ENCODE measurements at regions not wholly inside any gene's neighbourhood (a gene's known extent, or its start where the extent isn't known, plus 50 kb on each side); places are given as distances from the start of the nearest gene placed in this dataset.

- H3K27me3 ChIP-seq (replicated peaks; ENCODE audit: insufficient read depth), result no peaks in the 10 kb centered on the region
- ATAC-seq (ENCODE audit: insufficient number of reproducible peaks, low FRiP score, low read depth) (no peak), DNase-seq (ENCODE audit: low spot score) (no peak)
- no peaks in the 10 kb centered on the region for H3K4me1 ChIP-seq (ENCODE audit: control insufficient read depth in 1 of 2, low read depth in 2 of 2)
- no peak overlapping the region for H3K27ac ChIP-seq
- no peaks in the 10 kb centered on the region for H3K36me3 ChIP-seq
- no peak overlapping the region for H3K4me3 ChIP-seq
- no peaks in the 10 kb centered on the region for H3K9me3 ChIP-seq
- TF ChIP-seq CTCF (IDR thresholded peaks at IDR 0.05), result no peak
These were observed 88.6 kb upstream of the PCSK2 start for GRCh38 chr20:17138237-17138636.

- Histone ChIP-seq H3K9me3 (no peaks in the 10 kb centered on the region), H3K27me3 (replicated peaks; ENCODE audit: insufficient read depth) (no peaks in the 10 kb centered on the region), H3K4me3 (no peak overlapping the region), H3K4me1 (ENCODE audit: control insufficient read depth in 1 of 2, low read depth in 2 of 2) (no peaks in the 10 kb centered on the region), H3K27ac (no peak overlapping the region), H3K36me3 (no peaks in the 10 kb centered on the region)
- no peak for TF ChIP-seq CTCF (IDR thresholded peaks at IDR 0.05)
- DNase-seq (ENCODE audit: low spot score) (no peak), ATAC-seq (ENCODE audit: insufficient number of reproducible peaks, low FRiP score, low read depth) (no peak)
These were observed 85.9 kb upstream of the PCSK2 start for GRCh38 chr20:17140894-17141293.

- H3K27ac ChIP-seq, result no peak overlapping the region
- no peaks in the 10 kb centered on the region for H3K4me1 ChIP-seq (ENCODE audit: control insufficient read depth in 1 of 2, low read depth in 2 of 2)
- no peaks in the 10 kb centered on the region for H3K36me3 ChIP-seq
- DNase-seq (ENCODE audit: low spot score) (no peak), ATAC-seq (ENCODE audit: insufficient number of reproducible peaks, low FRiP score, low read depth) (no peak)
- TF ChIP-seq CTCF (IDR thresholded peaks at IDR 0.05), result no peak
- no peak overlapping the region for H3K4me3 ChIP-seq
- H3K27me3 ChIP-seq (replicated peaks; ENCODE audit: insufficient read depth), result no peaks in the 10 kb centered on the region
- H3K9me3 ChIP-seq, result no peaks in the 10 kb centered on the region
These were observed 85.3 kb upstream of the PCSK2 start for GRCh38 chr20:17141568-17141967.

GRCh38 chr20:17142666-17143065 is 84.2 kb upstream of the PCSK2 start:
- DNase-seq (ENCODE audit: low spot score) (no peak), ATAC-seq (ENCODE audit: insufficient number of reproducible peaks, low FRiP score, low read depth) (no peak)
- H3K36me3 ChIP-seq, result no peaks in the 10 kb centered on the region
- no peak overlapping the region for H3K4me3 ChIP-seq
- no peaks in the 10 kb centered on the region for H3K4me1 ChIP-seq (ENCODE audit: control insufficient read depth in 1 of 2, low read depth in 2 of 2)
- TF ChIP-seq CTCF (IDR thresholded peaks at IDR 0.05), result no peak
- no peak overlapping the region for H3K27ac ChIP-seq
- H3K9me3 ChIP-seq, result no peaks in the 10 kb centered on the region
- H3K27me3 ChIP-seq (replicated peaks; ENCODE audit: insufficient read depth), result no peaks in the 10 kb centered on the region

- Histone ChIP-seq H3K9me3 (no peaks in the 10 kb centered on the region), H3K27ac (no peak overlapping the region), H3K4me1 (ENCODE audit: control insufficient read depth in 1 of 2, low read depth in 2 of 2) (no peaks in the 10 kb centered on the region)
These were observed 76.0 kb upstream of the PCSK2 start for GRCh38 chr20:17150858-17151257.

More at GRCh38 chr20:17150858-17151257, 76.0 kb upstream of the PCSK2 start:
- no peaks in the 10 kb centered on the region for H3K36me3 ChIP-seq
- no peak overlapping the region for H3K4me3 ChIP-seq
- no peak for TF ChIP-seq CTCF (IDR thresholded peaks at IDR 0.05)
- DNase-seq (ENCODE audit: low spot score) (no peak), ATAC-seq (ENCODE audit: insufficient number of reproducible peaks, low FRiP score, low read depth) (no peak)
- H3K27me3 ChIP-seq (replicated peaks; ENCODE audit: insufficient read depth), result no peaks in the 10 kb centered on the region
